Urinary bladder (tissue), 3 donors: ENCODE measurements at regions not wholly inside any gene's neighbourhood (a gene's known extent, or its start where the extent isn't known, plus 50 kb on each side); places are given as distances from the start of the nearest gene placed in this dataset.

ENCODE experiments used
- DNase-seq: peaks from one replicate; pipeline ENCODE4 v3.0.0-alpha.2; 2015; ENCODE audit errors: extremely low spot score
- H3K27ac ChIP-seq: one replicate; pipeline ENCODE4 v1.5.1; 2013; ENCODE audit warnings: low read depth, mild to moderate bottlenecking, moderate library complexity
- H3K36me3 ChIP-seq: one replicate; pipeline ENCODE4 v1.6.1; 2013; ENCODE audit warnings: mild to moderate bottlenecking, moderate library complexity; ENCODE audit not compliant: insufficient read depth
- H3K4me1 ChIP-seq: one replicate; pipeline ENCODE4 v1.6.1; 2013; ENCODE audit warnings: mild to moderate bottlenecking, moderate library complexity; ENCODE audit not compliant: insufficient read depth
- H3K4me3 ChIP-seq: one replicate; pipeline ENCODE4 v1.5.1; 2013; ENCODE audit warnings: low read depth, low read length
- WGBS: extraction: QIAGEN DNeasy Blood & Tissue Kit; methylation state at CpG from one replicate; pipeline ENCODE4 v1.1.7; 2013; 5-methylcytosine and 5-hydroxymethylcytosine counted together
- donor health status: healthy with polysubstance abuse.
- donor health status: healthy.

DNA sequence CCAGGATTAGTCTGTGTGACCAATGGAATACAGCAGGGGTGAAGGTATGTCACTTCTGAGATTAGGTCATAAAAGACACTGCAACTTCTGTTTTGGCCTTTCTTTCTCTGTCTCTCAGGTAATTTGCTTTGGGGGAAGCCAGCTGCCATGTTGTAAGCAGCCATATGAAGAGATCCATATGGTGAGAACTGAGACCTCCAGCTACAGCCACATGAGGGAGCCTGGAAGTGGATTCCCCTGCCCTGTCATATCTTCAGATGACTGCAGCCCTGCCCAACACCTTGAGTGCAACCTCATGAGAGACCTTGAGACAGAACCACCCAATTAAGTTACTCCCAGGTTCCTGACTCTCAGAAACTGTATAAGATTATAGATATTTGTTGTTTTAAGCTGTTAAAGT lies 70.1 kb upstream of the ESRRG start:
- Histone ChIP-seq H3K27ac (no peak overlapping the region), H3K36me3 (no peaks in the 10 kb centered on the region), H3K4me3 (no peak overlapping the region), H3K4me1 (no peaks in the 10 kb centered on the region)
- DNase-seq: no peak

DNA sequence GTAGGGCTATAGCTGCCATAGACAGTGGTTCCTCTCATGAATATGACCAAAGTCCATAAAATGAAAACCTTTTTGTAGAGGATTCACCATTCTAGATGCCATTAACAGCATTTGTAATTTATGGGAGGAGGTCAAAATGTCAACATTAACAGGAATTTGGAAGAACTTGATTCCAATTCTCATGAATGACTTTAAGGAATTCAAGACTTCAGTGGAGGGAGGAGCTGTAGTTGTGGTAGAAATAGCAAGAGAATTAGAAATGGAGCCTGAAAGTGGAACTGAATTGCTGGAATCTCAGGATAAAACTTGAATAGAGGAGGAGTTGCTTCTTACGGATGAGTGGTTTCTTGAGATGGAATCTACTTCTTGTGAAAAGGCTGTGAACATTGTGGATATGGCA lies 65.4 kb upstream of the ESRRG start:
- Histone ChIP-seq H3K27ac (no peak overlapping the region), H3K4me1 (no peaks in the 10 kb centered on the region), H3K36me3 (no peaks in the 10 kb centered on the region), H3K4me3 (no peak overlapping the region)
- WGBS: 93% methylated on average over 1 of the region's 1 CpG
- no peak for DNase-seq

DNA sequence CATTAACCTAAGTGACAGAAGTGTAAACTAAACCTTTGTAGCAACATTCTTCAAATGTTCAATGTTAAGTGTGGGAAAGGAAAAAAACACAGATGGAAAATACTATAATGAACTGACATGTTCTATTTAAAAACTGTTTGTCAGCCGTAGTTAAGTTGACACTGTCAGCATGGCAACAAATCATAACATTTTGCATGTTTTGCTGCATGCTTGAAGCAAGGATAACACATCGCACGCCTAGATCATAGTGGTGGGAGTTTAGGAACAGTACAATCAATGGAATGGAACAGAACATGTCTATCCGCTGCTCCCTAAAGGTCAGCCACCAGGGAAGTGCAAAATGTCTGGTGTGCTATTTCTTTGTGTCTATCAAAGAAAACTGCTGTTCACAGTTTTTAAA lies 62.5 kb upstream of the ESRRG start:
- Histone ChIP-seq H3K36me3 (no peaks in the 10 kb centered on the region), H3K4me1 (no peaks in the 10 kb centered on the region), H3K27ac (no peak overlapping the region), H3K4me3 (no peak overlapping the region)
- no peak for DNase-seq
- WGBS: 41% methylated on average over 4 of the region's 4 CpGs

DNA sequence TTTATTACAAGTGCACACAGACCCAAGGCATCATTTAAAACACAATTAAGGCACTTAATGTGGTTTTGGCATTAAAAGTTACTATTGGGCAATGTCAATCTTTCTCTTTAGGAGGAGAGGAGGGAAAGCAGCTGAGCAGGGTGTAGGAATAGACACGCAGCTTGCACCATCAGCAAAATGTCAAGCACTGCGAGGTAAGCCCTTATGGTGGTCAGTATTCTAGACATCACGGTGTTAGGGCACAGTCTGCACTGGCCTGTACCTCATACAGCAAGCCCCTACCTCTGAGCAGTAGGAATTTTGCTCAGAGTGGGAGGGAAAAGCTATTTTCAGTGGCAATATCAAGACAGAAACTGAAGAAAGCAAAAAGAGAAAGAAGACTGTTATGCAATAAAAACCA lies 62.0 kb upstream of the ESRRG start:
- no peak overlapping the region for H3K4me3 ChIP-seq
- H3K27ac ChIP-seq: no peak overlapping the region

DNA sequence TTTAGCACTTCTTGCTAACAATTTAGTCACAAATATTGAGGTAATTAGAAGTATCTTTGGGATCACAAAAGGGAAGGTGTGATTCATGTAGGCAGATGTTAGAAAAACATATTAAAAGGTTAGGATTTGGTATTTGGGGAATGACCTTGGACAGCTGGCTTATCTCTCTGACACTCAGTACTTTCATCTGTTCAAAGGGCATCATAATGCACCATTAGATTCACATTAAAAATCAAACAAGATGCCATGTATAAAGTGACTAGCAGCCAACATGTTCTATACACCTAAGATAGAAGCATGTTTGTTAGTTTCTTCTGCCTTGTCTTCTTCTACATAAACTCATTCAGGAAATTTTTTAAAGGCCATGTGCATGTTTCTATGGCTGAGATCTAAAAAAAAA lies 56.5 kb upstream of the ESRRG start:
- Histone ChIP-seq H3K4me1 (no peaks in the 10 kb centered on the region), H3K27ac (no peak overlapping the region), H3K36me3 (no peaks in the 10 kb centered on the region), H3K4me3 (no peak overlapping the region)
- no peak for DNase-seq

More for the DNA sequence above, 62.0 kb upstream of the ESRRG start:
- Histone ChIP-seq H3K4me1 (no peaks in the 10 kb centered on the region), H3K36me3 (no peaks in the 10 kb centered on the region)
- WGBS: 73% methylated on average over 3 of the region's 3 CpGs
- no peak for DNase-seq

DNA sequence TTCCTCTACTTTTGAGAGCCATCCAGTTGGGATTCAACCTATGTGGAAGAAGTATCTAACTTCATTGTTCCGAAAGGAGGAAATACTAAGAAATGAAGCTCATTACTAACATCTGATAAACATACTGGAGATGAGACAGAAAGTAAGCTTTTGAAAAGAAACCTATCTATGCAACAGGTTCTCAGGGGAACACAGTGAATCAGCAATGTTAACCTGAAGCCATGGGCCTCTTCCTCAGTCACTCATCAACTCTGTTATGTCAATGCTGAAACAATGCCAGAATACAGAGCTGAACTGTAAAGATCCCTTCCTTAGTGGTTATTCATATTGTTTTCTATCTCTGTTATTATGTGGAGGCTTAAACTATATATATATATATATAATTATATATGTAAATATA lies 55.5 kb upstream of the ESRRG start:
- H3K4me3 ChIP-seq: no peak overlapping the region
- DNase-seq: no peak
- no peaks in the 10 kb centered on the region for H3K4me1 ChIP-seq
- WGBS: 43% methylated on average over 1 of the region's 1 CpG
- no peaks in the 10 kb centered on the region for H3K36me3 ChIP-seq
- no peak overlapping the region for H3K27ac ChIP-seq

DNA sequence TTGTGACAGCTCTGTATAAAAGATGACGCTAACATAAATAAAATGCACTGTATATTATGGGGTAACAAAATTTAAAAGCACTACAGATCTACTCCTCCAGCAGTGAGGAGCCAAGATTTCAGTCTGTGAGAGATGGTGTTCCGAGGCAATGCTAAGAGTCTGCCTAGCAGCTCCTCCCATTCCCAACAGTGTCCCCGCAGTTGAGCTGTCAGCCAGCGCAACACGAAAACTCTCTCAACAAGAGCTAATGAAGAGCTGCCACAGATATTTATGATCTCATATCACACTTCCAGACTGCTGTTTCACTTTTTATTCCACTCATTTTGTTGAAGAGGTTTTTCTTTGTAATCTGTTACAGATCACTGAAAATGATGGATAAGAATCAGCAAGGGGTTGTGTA lies 53.9 kb upstream of the ESRRG start:
- Histone ChIP-seq H3K27ac (no peak overlapping the region), H3K36me3 (no peaks in the 10 kb centered on the region), H3K4me1 (no peaks in the 10 kb centered on the region), H3K4me3 (no peak overlapping the region)
- no peak for DNase-seq
- 91% methylated on average over 5 of the region's 5 CpGs for WGBS
